ENCODE measurements at regions not wholly inside any gene's neighbourhood (a gene's known extent, or its start where the extent isn't known, plus 50 kb on each side); places are given as distances from the start of the nearest gene placed in this dataset.

- H3F3A ChIP-seq (ENCODE audit: insufficient read depth) = no peaks in the 10 kb centered on the region
- no peak overlapping the region for H3K4me3 ChIP-seq
- no peaks in the 10 kb centered on the region for H3K9me3 ChIP-seq (ENCODE audit: low read depth)
- no peaks in the 10 kb centered on the region for H3K79me2 ChIP-seq (ENCODE audit: insufficient read depth)
- H3K9ac ChIP-seq = no peak overlapping the region
- no peak overlapping the region for H2AFZ ChIP-seq
- H3K36me3 ChIP-seq (ENCODE audit: low read depth) = no peaks in the 10 kb centered on the region
- no peak overlapping the region for H3K4me2 ChIP-seq (ENCODE audit: unreplicated experiment)
- H3K4me1 ChIP-seq (ENCODE audit: insufficient read depth) = no peaks in the 10 kb centered on the region
- no peaks in the 10 kb centered on the region for H3K9me2 ChIP-seq (ENCODE audit: insufficient read depth)
- DNase-seq = no peak
- H3K27me3 ChIP-seq (replicated peaks; ENCODE audit: insufficient read depth) = no peaks in the 10 kb centered on the region
- H4K20me1 ChIP-seq (ENCODE audit: insufficient read depth) = no peaks in the 10 kb centered on the region
- no peak overlapping the region for H3K27ac ChIP-seq
- in situ Hi-C loops (cut with MboI) = no loop called here
- TF ChIP-seq EZH2 (IDR thresholded peaks at IDR 0.05; ENCODE audit: insufficient read depth, poor library complexity, severe bottlenecking) (no peak), EZH2phosphoT487 (IDR thresholded peaks at IDR 0.05; ENCODE audit: insufficient read depth, low read depth) (no peak)
These were observed 427.1 kb upstream of the ESRRG start for GRCh38 chr1:217150366-217150765.

GRCh38 chr1:217149791-217150190, 426.6 kb upstream of the ESRRG start:
- H3F3A ChIP-seq (ENCODE audit: insufficient read depth) = no peaks in the 10 kb centered on the region
- in situ Hi-C loops (cut with MboI) = no loop called here
- H3K36me3 ChIP-seq (ENCODE audit: low read depth) = no peaks in the 10 kb centered on the region
- H3K27ac ChIP-seq = no peak overlapping the region
- H3K4me2 ChIP-seq (ENCODE audit: unreplicated experiment) = no peak overlapping the region
- no peaks in the 10 kb centered on the region for H3K27me3 ChIP-seq (replicated peaks; ENCODE audit: insufficient read depth)
- no peak for DNase-seq
- H3K4me1 ChIP-seq (ENCODE audit: insufficient read depth) = no peaks in the 10 kb centered on the region
- no peaks in the 10 kb centered on the region for H3K9me3 ChIP-seq (ENCODE audit: low read depth)
- H2AFZ ChIP-seq = no peak overlapping the region
- H3K9me2 ChIP-seq (ENCODE audit: insufficient read depth) = no peaks in the 10 kb centered on the region
- 26 to 30% methylated on average over 2 of the region's 2 CpGs for WGBS, 2 experiments (ENCODE audit: low coverage in 1 of 2, low lambda C conversion rate in 2 of 2, missing lambda C conversion rate in 2 of 2)
- no peaks in the 10 kb centered on the region for H4K20me1 ChIP-seq (ENCODE audit: insufficient read depth)
- no peak overlapping the region for H3K4me3 ChIP-seq
- TF ChIP-seq EZH2phosphoT487 (IDR thresholded peaks at IDR 0.05; ENCODE audit: insufficient read depth, low read depth) (no peak), EZH2 (IDR thresholded peaks at IDR 0.05; ENCODE audit: insufficient read depth, poor library complexity, severe bottlenecking) (no peak)
- no peaks in the 10 kb centered on the region for H3K79me2 ChIP-seq (ENCODE audit: insufficient read depth)
- no peak overlapping the region for H3K9ac ChIP-seq

GRCh38 chr1:217141711-217142110, 418.5 kb upstream of the ESRRG start:
- H3K27me3 ChIP-seq (replicated peaks; ENCODE audit: insufficient read depth) = peaks cover 35% of the 10 kb centered on the region
- H3K4me1 ChIP-seq (ENCODE audit: insufficient read depth) = no peaks in the 10 kb centered on the region
- no peak overlapping the region for H2AFZ ChIP-seq
- H3K27ac ChIP-seq = no peak overlapping the region
- no peak overlapping the region for H3K4me2 ChIP-seq (ENCODE audit: unreplicated experiment)
- H3K9me2 ChIP-seq (ENCODE audit: insufficient read depth) = no peaks in the 10 kb centered on the region
- H3K4me3 ChIP-seq = no peak overlapping the region
- H3K9me3 ChIP-seq (ENCODE audit: low read depth) = no peaks in the 10 kb centered on the region
- 28 to 41% methylated on average over 2 of the region's 2 CpGs for WGBS, 2 experiments (ENCODE audit: low coverage in 1 of 2, low lambda C conversion rate in 2 of 2, missing lambda C conversion rate in 2 of 2)
- H3K36me3 ChIP-seq (ENCODE audit: low read depth) = no peaks in the 10 kb centered on the region
- DNase-seq = no peak
- no peaks in the 10 kb centered on the region for H3F3A ChIP-seq (ENCODE audit: insufficient read depth)
- in situ Hi-C loops (cut with MboI) = no loop called here
- H3K79me2 ChIP-seq (ENCODE audit: insufficient read depth) = no peaks in the 10 kb centered on the region
- H3K9ac ChIP-seq = no peak overlapping the region
- TF ChIP-seq EZH2phosphoT487 (IDR thresholded peaks at IDR 0.05; ENCODE audit: insufficient read depth, low read depth) (no peak), EZH2 (IDR thresholded peaks at IDR 0.05; ENCODE audit: insufficient read depth, poor library complexity, severe bottlenecking) (no peak)
- no peaks in the 10 kb centered on the region for H4K20me1 ChIP-seq (ENCODE audit: insufficient read depth)

GRCh38 chr1:217140041-217140901, 417.0 kb upstream of the ESRRG start:
- Histone ChIP-seq H3F3A (ENCODE audit: insufficient read depth) (no peaks in the 10 kb centered on the region), H2AFZ (no peak overlapping the region), H3K9ac (no peak overlapping the region), H3K9me2 (ENCODE audit: insufficient read depth) (no peaks in the 10 kb centered on the region), H3K4me2 (ENCODE audit: unreplicated experiment) (no peak overlapping the region), H3K4me3 (no peak overlapping the region), H3K79me2 (ENCODE audit: insufficient read depth) (no peaks in the 10 kb centered on the region), H3K27me3 (replicated peaks; ENCODE audit: insufficient read depth) (peaks cover 49% of the 10 kb centered on the region), H3K9me3 (ENCODE audit: low read depth) (no peaks in the 10 kb centered on the region), H3K4me1 (ENCODE audit: insufficient read depth) (no peaks in the 10 kb centered on the region), H3K27ac (no peak overlapping the region), H3K36me3 (ENCODE audit: low read depth) (no peaks in the 10 kb centered on the region), H4K20me1 (ENCODE audit: insufficient read depth) (no peaks in the 10 kb centered on the region)
- DNase-seq = no peak
- in situ Hi-C loops (cut with MboI) = no loop called here
- WGBS, 2 experiments (ENCODE audit: low coverage in 1 of 2, low lambda C conversion rate in 2 of 2, missing lambda C conversion rate in 2 of 2) = 52% methylated on average over 30 of the region's 30 CpGs
- TF ChIP-seq EZH2phosphoT487 (IDR thresholded peaks at IDR 0.05; ENCODE audit: insufficient read depth, low read depth) = no peak
- TF ChIP-seq EZH2 (IDR thresholded peaks at IDR 0.05; ENCODE audit: insufficient read depth, poor library complexity, severe bottlenecking) = no peak

Data from GM23248 (cell line).